Smooth muscle cell (in vitro differentiated cells): ENCODE measurements at regions not wholly inside any gene's neighbourhood (a gene's known extent, or its start where the extent isn't known, plus 50 kb on each side); places are given as distances from the start of the nearest gene placed in this dataset.
"Not testable (repeated sequence)": the region's sequence is repeated elsewhere in the genome, so short reads cannot be mapped to it uniquely, and the experiment has no call there.

Source experiments
- DNase-seq: peaks from one replicate; lab custom pipeline; 2025; ENCODE audit not compliant: unreplicated experiment; lab: John Stamatoyannopoulos, UW
- H2AFZ ChIP-seq: fragments of 200-600 bp; sonication (generic); 2 replicates; pipeline ENCODE4 v1.6.0; 2016; ENCODE audit warnings: antibody characterized with exemption, low read depth, mild to moderate bottlenecking
- H3F3A ChIP-seq: fragments of 200-600 bp; sonication (generic); 2 replicates; pipeline ENCODE4 v1.6.0; 2017; ENCODE audit warnings: antibody characterized with exemption, low read depth
- H3K27ac ChIP-seq: fragments of 200-600 bp; sonication (generic); 2 replicates; pipeline ENCODE4 v1.5.1; 2016; ENCODE audit warnings: low read depth, mild to moderate bottlenecking
- H3K27me3 ChIP-seq: fragments of 200-600 bp; sonication (generic); 2 replicates; pipeline ENCODE4 v1.6.1; 2016; ENCODE audit warnings: low read depth, mild to moderate bottlenecking
- H3K36me3 ChIP-seq: fragments of 200-600 bp; sonication (generic); 2 replicates; pipeline ENCODE4 v1.5.1; 2016; ENCODE audit warnings: low read depth
- H3K4me1 ChIP-seq: fragments of 200-600 bp; sonication (generic); 2 replicates; pipeline ENCODE4 v1.5.1; 2016; ENCODE audit warnings: low read depth
- H3K4me2 ChIP-seq: fragments of 200-600 bp; sonication (generic); 2 replicates; pipeline ENCODE4 v1.6.0; 2016; ENCODE audit warnings: mild to moderate bottlenecking
- H3K4me3 ChIP-seq: fragments of 200-600 bp; sonication (generic); 2 replicates; pipeline ENCODE4 v1.5.1; 2016; ENCODE audit warnings: mild to moderate bottlenecking
- H3K79me2 ChIP-seq: fragments of 200-600 bp; sonication (generic); 2 replicates; pipeline ENCODE4 v1.6.0; 2016; ENCODE audit warnings: low read depth, mild to moderate bottlenecking
- H3K9ac ChIP-seq: fragments of 200-600 bp; sonication (generic); 2 replicates; pipeline ENCODE4 v1.6.0; 2016; ENCODE audit warnings: low read depth
- H3K9me3 ChIP-seq: fragments of 200-600 bp; sonication (generic); replicated peaks from 2 replicates; pipeline ENCODE4 v1.5.1; 2016; ENCODE audit warnings: low read depth
- H4K20me1 ChIP-seq: fragments of 200-600 bp; sonication (generic); 2 replicates; pipeline ENCODE4 v1.6.0; 2016; ENCODE audit warnings: low read depth
- WGBS: methylation state at CpG from one replicate; pipeline ENCODE4 v1.1.7; 2016; ENCODE audit warnings: low lambda C conversion rate; 5-methylcytosine and 5-hydroxymethylcytosine counted together
- TF ChIP-seq, protein P1 (sequence below): fragments of 200-600 bp; sonication (generic); IDR thresholded peaks from 2 replicates; pipeline ENCODE4 v1.5.1; 2017; ENCODE audit warnings: borderline replicate concordance, mild to moderate bottlenecking, antibody characterized with exemption; ENCODE audit not compliant: insufficient read depth, poor library complexity, severe bottlenecking

DNA sequence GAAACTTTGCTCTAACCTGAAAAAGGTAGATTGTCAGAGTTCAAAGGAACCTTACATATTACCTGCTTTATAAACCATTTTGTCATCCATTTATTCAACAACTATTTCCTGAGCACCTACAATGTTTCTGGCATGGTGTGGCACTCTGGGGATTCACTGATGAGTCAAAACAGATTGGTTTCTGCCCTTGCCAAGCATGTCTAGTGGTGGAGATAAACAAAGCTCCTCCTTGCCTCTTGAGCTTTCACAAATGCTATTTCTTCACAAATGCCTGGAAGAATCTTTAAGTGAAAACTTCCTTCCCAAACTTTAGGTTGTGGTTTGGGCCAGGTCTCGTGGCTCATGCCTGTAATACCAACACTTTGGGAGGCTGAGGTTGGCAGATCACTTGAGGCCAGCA lies 85.1 kb upstream of the RELN start:
- no peak overlapping the region for H2AFZ ChIP-seq
- no peak overlapping the region for H3K27ac ChIP-seq
- H3F3A ChIP-seq = no peaks in the 10 kb centered on the region
- H3K27me3 ChIP-seq = no peaks in the 10 kb centered on the region
- H3K9ac ChIP-seq = no peak overlapping the region
- H3K79me2 ChIP-seq = no peaks in the 10 kb centered on the region
- no peaks in the 10 kb centered on the region for H3K4me1 ChIP-seq
- no peak overlapping the region for H3K4me2 ChIP-seq
- H3K4me3 ChIP-seq = no peak overlapping the region
- no peak for DNase-seq
- H4K20me1 ChIP-seq = no peaks in the 10 kb centered on the region
- H3K36me3 ChIP-seq = no peaks in the 10 kb centered on the region
- no peaks in the 10 kb centered on the region for H3K9me3 ChIP-seq
- WGBS = 63% methylated on average over 1 of the region's 1 CpG
- TF ChIP-seq, protein P1, sequence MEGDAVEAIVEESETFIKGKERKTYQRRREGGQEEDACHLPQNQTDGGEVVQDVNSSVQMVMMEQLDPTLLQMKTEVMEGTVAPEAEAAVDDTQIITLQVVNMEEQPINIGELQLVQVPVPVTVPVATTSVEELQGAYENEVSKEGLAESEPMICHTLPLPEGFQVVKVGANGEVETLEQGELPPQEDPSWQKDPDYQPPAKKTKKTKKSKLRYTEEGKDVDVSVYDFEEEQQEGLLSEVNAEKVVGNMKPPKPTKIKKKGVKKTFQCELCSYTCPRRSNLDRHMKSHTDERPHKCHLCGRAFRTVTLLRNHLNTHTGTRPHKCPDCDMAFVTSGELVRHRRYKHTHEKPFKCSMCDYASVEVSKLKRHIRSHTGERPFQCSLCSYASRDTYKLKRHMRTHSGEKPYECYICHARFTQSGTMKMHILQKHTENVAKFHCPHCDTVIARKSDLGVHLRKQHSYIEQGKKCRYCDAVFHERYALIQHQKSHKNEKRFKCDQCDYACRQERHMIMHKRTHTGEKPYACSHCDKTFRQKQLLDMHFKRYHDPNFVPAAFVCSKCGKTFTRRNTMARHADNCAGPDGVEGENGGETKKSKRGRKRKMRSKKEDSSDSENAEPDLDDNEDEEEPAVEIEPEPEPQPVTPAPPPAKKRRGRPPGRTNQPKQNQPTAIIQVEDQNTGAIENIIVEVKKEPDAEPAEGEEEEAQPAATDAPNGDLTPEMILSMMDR = no peak

DNA sequence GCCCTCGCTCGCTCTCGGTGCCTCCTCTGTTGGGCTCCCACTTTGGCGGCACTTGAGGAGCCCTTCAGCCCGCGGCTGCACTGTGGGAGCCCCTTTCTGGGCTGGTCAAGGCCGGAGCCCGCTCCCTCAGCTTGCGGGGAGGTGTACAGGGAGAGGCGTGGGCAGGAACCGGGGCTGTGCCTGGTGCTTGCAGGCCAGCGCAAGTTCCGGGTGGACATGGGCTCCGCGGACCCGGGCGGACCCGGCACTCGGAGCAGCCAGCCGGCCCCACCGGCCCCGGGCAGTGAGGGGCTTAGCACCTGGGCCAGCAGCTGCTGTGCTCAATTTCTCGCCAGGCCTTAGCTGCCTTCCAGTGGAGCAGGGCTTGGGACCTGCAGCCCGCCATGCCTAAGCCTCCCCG lies 82.2 kb upstream of the RELN start:
- H4K20me1 ChIP-seq, H2AFZ ChIP-seq, H3K27ac ChIP-seq, DNase-seq, H3K4me1 ChIP-seq, H3K9me3 ChIP-seq, H3K4me2 ChIP-seq, H3K36me3 ChIP-seq, H3F3A ChIP-seq, H3K79me2 ChIP-seq, H3K9ac ChIP-seq, H3K27me3 ChIP-seq, H3K4me3 ChIP-seq: not testable (repeated sequence)
- WGBS = 97% methylated on average over 24 of the region's 25 CpGs

DNA sequence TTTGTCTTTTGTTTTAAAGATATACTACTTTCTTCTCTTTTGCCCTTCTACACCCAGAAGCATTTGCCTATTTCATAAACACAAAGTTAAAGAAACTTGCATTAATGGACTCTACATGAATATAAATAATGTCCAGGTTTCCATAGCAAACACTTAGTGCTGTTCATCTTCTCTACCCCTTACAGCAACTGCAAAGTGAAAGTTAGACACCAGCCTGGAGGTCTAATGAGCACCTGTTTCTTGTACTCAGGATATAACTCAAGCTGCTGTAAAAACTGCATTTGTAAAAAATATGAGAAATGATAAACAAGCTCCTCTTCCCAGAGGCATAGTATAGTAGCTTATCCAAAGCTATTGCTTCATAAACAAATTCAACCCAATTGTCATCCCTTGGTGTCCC lies 76.0 kb upstream of the RELN start:
- TF ChIP-seq, protein P1 = no peak

DNA sequence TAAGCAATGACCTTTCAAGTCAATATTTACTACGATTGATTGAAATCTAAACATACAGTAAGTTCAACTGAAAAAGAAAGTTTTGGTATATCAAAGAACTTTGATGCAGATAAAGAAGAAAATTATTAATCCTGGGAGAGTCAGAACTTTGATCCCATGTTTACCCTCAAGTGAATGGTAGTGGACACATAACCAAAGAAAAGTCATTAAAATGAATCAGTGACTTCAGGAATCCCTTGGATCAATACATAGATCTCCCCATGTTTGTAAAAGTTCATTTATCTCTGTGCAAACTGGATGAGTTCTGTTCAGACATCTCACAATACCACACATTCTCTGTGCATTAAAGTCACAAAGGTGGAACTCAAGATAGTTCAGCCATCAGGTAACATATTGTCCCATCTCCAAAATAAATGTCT lies 75.5 kb upstream of the RELN start:
- H3K4me3 ChIP-seq = no peak overlapping the region
- no peaks in the 10 kb centered on the region for H3K4me1 ChIP-seq
- WGBS = 74% methylated on average over 1 of the region's 1 CpG
- H3K9ac ChIP-seq = no peak overlapping the region
- no peak overlapping the region for H3K27ac ChIP-seq
- H3K79me2 ChIP-seq = no peaks in the 10 kb centered on the region
- no peak for DNase-seq
- H3K9me3 ChIP-seq = no peaks in the 10 kb centered on the region
- H2AFZ ChIP-seq = no peak overlapping the region
- no peaks in the 10 kb centered on the region for H3K27me3 ChIP-seq
- H3K36me3 ChIP-seq = no peaks in the 10 kb centered on the region
- no peaks in the 10 kb centered on the region for H3F3A ChIP-seq
- no peak overlapping the region for H3K4me2 ChIP-seq
- H4K20me1 ChIP-seq = no peaks in the 10 kb centered on the region
- TF ChIP-seq, protein P1 = no peak

More for the DNA sequence above, 76.0 kb upstream of the RELN start:
- H3K4me2 ChIP-seq = no peak overlapping the region
- H3F3A ChIP-seq = no peaks in the 10 kb centered on the region
- DNase-seq = no peak
- H4K20me1 ChIP-seq = no peaks in the 10 kb centered on the region
- H3K27ac ChIP-seq = no peak overlapping the region
- H2AFZ ChIP-seq = no peak overlapping the region
- H3K79me2 ChIP-seq = no peaks in the 10 kb centered on the region
- H3K9me3 ChIP-seq = no peaks in the 10 kb centered on the region
- H3K36me3 ChIP-seq = no peaks in the 10 kb centered on the region
- no peaks in the 10 kb centered on the region for H3K4me1 ChIP-seq
- no peaks in the 10 kb centered on the region for H3K27me3 ChIP-seq
- no peak overlapping the region for H3K4me3 ChIP-seq
- H3K9ac ChIP-seq = no peak overlapping the region

- H3K27me3 ChIP-seq, H3F3A ChIP-seq, H4K20me1 ChIP-seq, H3K9me3 ChIP-seq, H3K36me3 ChIP-seq, H2AFZ ChIP-seq, DNase-seq, H3K4me3 ChIP-seq, H3K79me2 ChIP-seq, H3K4me2 ChIP-seq, H3K27ac ChIP-seq, H3K4me1 ChIP-seq, H3K9ac ChIP-seq: not testable (repeated sequence)
- WGBS = 71% methylated on average over 2 of the region's 2 CpGs
Measured at GRCh38 chr7:104063797-104064196, 74.3 kb upstream of the RELN start.
